ENCODE measurements at regions not wholly inside any gene's neighbourhood (a gene's known extent, or its start where the extent isn't known, plus 50 kb on each side); places are given as distances from the start of the nearest gene placed in this dataset.

- no peaks in the 10 kb centered on the region for H3K36me3 ChIP-seq (ENCODE audit: insufficient read depth, low read length)
- no peaks in the 10 kb centered on the region for H3K9me3 ChIP-seq (ENCODE audit: low read length)
- H3K27ac ChIP-seq (ENCODE audit: low read depth, low read length): no peak overlapping the region
- H3K27me3 ChIP-seq (ENCODE audit: control insufficient read depth in 1 of 2, insufficient read depth in 2 of 2, low read length in 2 of 2): no peaks in the 10 kb centered on the region
- no peak overlapping the region for H3K4me3 ChIP-seq (ENCODE audit: low read depth in 1 of 2, low read length in 2 of 2)
- no peak overlapping the region for H3K9ac ChIP-seq (ENCODE audit: low read length)
- H3K4me1 ChIP-seq (ENCODE audit: insufficient read depth, low read length): no peaks in the 10 kb centered on the region
Observed at GRCh38 chr5:2143088-2143487, 260.4 kb upstream of the IRX4 start.

DNA sequence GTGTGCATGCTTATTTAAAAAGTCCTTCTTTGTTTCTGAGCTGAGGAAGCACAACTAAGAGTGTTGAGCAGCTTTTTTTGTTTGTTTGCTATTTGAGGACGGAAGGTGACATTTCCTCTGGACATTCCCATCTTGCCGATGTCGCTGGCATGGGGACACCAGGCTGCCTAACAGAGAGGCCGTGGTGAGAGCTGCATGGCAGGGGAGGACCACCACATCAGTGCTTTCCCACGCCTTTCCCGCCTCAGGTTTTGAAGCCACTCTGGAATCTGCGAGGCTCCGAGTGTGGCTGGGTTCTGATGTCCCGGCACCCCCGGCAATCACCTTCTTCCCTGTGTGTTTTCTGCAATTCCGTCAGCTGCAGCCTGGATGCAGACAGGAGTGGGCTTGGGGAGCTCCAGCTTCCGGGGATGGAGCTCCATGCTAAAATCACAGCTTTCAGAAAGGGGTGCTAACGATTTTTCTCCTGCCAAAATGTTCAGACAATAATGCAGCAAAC is 259.8 kb upstream of the IRX4 start:
- Histone ChIP-seq H3K4me1 (ENCODE audit: insufficient read depth, low read length) (no peaks in the 10 kb centered on the region), H3K36me3 (ENCODE audit: insufficient read depth, low read length) (no peaks in the 10 kb centered on the region), H3K27ac (ENCODE audit: low read depth, low read length) (no peak overlapping the region), H3K9ac (ENCODE audit: low read length) (no peak overlapping the region), H3K9me3 (ENCODE audit: low read length) (no peaks in the 10 kb centered on the region), H3K27me3 (ENCODE audit: control insufficient read depth in 1 of 2, insufficient read depth in 2 of 2, low read length in 2 of 2) (no peaks in the 10 kb centered on the region), H3K4me3 (ENCODE audit: low read depth in 1 of 2, low read length in 2 of 2) (no peak overlapping the region)

- no peak overlapping the region for H3K27ac ChIP-seq (ENCODE audit: low read depth, low read length)
- H3K4me1 ChIP-seq (ENCODE audit: insufficient read depth, low read length): no peaks in the 10 kb centered on the region
- H3K4me3 ChIP-seq (ENCODE audit: low read depth in 1 of 2, low read length in 2 of 2): no peak overlapping the region
- no peak overlapping the region for H3K9ac ChIP-seq (ENCODE audit: low read length)
- no peaks in the 10 kb centered on the region for H3K9me3 ChIP-seq (ENCODE audit: low read length)
- no peaks in the 10 kb centered on the region for H3K36me3 ChIP-seq (ENCODE audit: insufficient read depth, low read length)
- no peaks in the 10 kb centered on the region for H3K27me3 ChIP-seq (ENCODE audit: control insufficient read depth in 1 of 2, insufficient read depth in 2 of 2, low read length in 2 of 2)
Observed at GRCh38 chr5:2141254-2142000, 258.7 kb upstream of the IRX4 start.

DNA sequence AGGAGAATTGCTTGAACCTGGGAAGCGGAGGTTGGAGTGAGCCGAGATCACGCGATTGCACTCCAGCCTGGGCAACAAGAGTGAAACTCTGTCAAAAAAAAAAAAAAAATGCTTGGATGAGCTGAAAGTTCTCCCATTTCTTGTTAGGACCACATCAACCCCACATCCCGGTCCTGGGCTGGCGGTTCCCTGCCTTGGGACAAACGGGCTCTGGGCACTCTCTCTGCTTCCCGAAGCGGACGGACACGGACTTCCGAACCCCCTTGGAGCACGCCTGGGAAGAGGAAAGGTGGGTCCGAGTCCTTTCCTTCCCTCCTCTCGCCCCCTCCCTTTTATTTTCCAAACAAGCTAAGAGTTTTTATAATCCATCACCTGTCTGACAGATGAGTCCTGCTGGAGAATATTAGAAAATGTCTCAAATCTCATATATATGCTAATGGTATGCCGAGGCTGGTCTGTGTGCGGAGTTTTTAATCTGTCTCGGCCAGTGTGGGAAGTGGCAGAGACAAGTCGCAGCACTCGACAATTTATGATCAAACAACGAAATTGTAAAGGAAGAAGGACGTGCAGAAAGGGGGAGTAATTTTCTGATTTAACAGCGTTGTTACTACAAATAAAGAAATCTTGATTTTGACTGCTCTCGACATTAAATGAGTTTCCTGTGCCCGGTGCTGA is 257.9 kb upstream of the IRX4 start:
- Histone ChIP-seq H3K27ac (ENCODE audit: low read depth, low read length) (no peak overlapping the region), H3K27me3 (ENCODE audit: control insufficient read depth in 1 of 2, insufficient read depth in 2 of 2, low read length in 2 of 2) (no peaks in the 10 kb centered on the region), H3K9ac (ENCODE audit: low read length) (no peak overlapping the region)

GRCh38 chr5:2139478-2139877 is 256.8 kb upstream of the IRX4 start:
- no peak overlapping the region for H3K4me3 ChIP-seq (ENCODE audit: low read depth in 1 of 2, low read length in 2 of 2)
- H3K27me3 ChIP-seq (ENCODE audit: control insufficient read depth in 1 of 2, insufficient read depth in 2 of 2, low read length in 2 of 2): no peaks in the 10 kb centered on the region
- no peaks in the 10 kb centered on the region for H3K9me3 ChIP-seq (ENCODE audit: low read length)
- H3K4me1 ChIP-seq (ENCODE audit: insufficient read depth, low read length): no peaks in the 10 kb centered on the region
- H3K27ac ChIP-seq (ENCODE audit: low read depth, low read length): no peak overlapping the region
- no peaks in the 10 kb centered on the region for H3K36me3 ChIP-seq (ENCODE audit: insufficient read depth, low read length)
- no peak overlapping the region for H3K9ac ChIP-seq (ENCODE audit: low read length)

More for the DNA sequence above, 257.9 kb upstream of the IRX4 start:
- H3K4me1 ChIP-seq (ENCODE audit: insufficient read depth, low read length): no peaks in the 10 kb centered on the region
- H3K4me3 ChIP-seq (ENCODE audit: low read depth in 1 of 2, low read length in 2 of 2): no peak overlapping the region
- no peaks in the 10 kb centered on the region for H3K9me3 ChIP-seq (ENCODE audit: low read length)
- H3K36me3 ChIP-seq (ENCODE audit: insufficient read depth, low read length): no peaks in the 10 kb centered on the region

- Histone ChIP-seq H3K4me1 (ENCODE audit: insufficient read depth, low read length) (no peaks in the 10 kb centered on the region), H3K4me3 (ENCODE audit: low read depth in 1 of 2, low read length in 2 of 2) (no peak overlapping the region), H3K36me3 (ENCODE audit: insufficient read depth, low read length) (no peaks in the 10 kb centered on the region), H3K27me3 (ENCODE audit: control insufficient read depth in 1 of 2, insufficient read depth in 2 of 2, low read length in 2 of 2) (no peaks in the 10 kb centered on the region), H3K9ac (ENCODE audit: low read length) (no peak overlapping the region), H3K9me3 (ENCODE audit: low read length) (no peaks in the 10 kb centered on the region), H3K27ac (ENCODE audit: low read depth, low read length) (no peak overlapping the region)
Observed at GRCh38 chr5:2138896-2139295, 256.2 kb upstream of the IRX4 start.

GRCh38 chr5:2137444-2138050 is 254.8 kb upstream of the IRX4 start:
- Histone ChIP-seq H3K9ac (ENCODE audit: low read length) (no peak overlapping the region), H3K4me3 (ENCODE audit: low read depth in 1 of 2, low read length in 2 of 2) (no peak overlapping the region), H3K9me3 (ENCODE audit: low read length) (no peaks in the 10 kb centered on the region), H3K36me3 (ENCODE audit: insufficient read depth, low read length) (no peaks in the 10 kb centered on the region), H3K27ac (ENCODE audit: low read depth, low read length) (no peak overlapping the region), H3K27me3 (ENCODE audit: control insufficient read depth in 1 of 2, insufficient read depth in 2 of 2, low read length in 2 of 2) (no peaks in the 10 kb centered on the region), H3K4me1 (ENCODE audit: insufficient read depth, low read length) (no peaks in the 10 kb centered on the region)

GRCh38 chr5:2136728-2137333 is 254.1 kb upstream of the IRX4 start:
- Histone ChIP-seq H3K4me3 (ENCODE audit: low read depth in 1 of 2, low read length in 2 of 2) (no peak overlapping the region), H3K36me3 (ENCODE audit: insufficient read depth, low read length) (no peaks in the 10 kb centered on the region), H3K9ac (ENCODE audit: low read length) (no peak overlapping the region), H3K4me1 (ENCODE audit: insufficient read depth, low read length) (no peaks in the 10 kb centered on the region), H3K27me3 (ENCODE audit: control insufficient read depth in 1 of 2, insufficient read depth in 2 of 2, low read length in 2 of 2) (no peaks in the 10 kb centered on the region), H3K27ac (ENCODE audit: low read depth, low read length) (no peak overlapping the region), H3K9me3 (ENCODE audit: low read length) (no peaks in the 10 kb centered on the region)

DNA sequence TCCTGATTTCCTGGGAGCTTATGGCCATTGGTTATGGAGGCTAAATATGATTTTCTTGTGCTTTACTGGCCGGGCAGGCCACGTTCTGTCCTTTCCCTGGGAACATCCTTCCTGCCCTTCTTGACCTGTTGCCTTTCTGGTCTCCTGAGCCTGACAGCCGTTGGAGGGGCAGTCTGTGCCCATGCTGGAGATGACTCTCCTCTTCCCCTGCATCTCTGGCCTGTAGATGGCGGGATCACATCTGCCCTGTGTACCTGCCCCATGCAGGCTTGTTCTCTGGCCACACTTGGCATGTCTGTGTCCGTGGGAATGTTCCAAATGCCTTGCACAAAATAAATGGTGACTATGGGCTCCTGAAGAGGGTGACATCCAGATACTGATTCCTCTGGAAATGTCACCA is 253.1 kb upstream of the IRX4 start:
- Histone ChIP-seq H3K4me1 (ENCODE audit: insufficient read depth, low read length) (no peaks in the 10 kb centered on the region), H3K27me3 (ENCODE audit: control insufficient read depth in 1 of 2, insufficient read depth in 2 of 2, low read length in 2 of 2) (no peaks in the 10 kb centered on the region), H3K9ac (ENCODE audit: low read length) (no peak overlapping the region), H3K4me3 (ENCODE audit: low read depth in 1 of 2, low read length in 2 of 2) (no peak overlapping the region), H3K36me3 (ENCODE audit: insufficient read depth, low read length) (no peaks in the 10 kb centered on the region), H3K27ac (ENCODE audit: low read depth, low read length) (no peak overlapping the region), H3K9me3 (ENCODE audit: low read length) (no peaks in the 10 kb centered on the region)

GRCh38 chr5:2135354-2135753 is 252.6 kb upstream of the IRX4 start:
- Histone ChIP-seq H3K27ac (ENCODE audit: low read depth, low read length) (no peak overlapping the region), H3K9ac (ENCODE audit: low read length) (no peak overlapping the region), H3K9me3 (ENCODE audit: low read length) (no peaks in the 10 kb centered on the region), H3K4me1 (ENCODE audit: insufficient read depth, low read length) (no peaks in the 10 kb centered on the region), H3K36me3 (ENCODE audit: insufficient read depth, low read length) (no peaks in the 10 kb centered on the region), H3K4me3 (ENCODE audit: low read depth in 1 of 2, low read length in 2 of 2) (no peak overlapping the region), H3K27me3 (ENCODE audit: control insufficient read depth in 1 of 2, insufficient read depth in 2 of 2, low read length in 2 of 2) (no peaks in the 10 kb centered on the region)

GRCh38 chr5:2134543-2135292 is 252.0 kb upstream of the IRX4 start:
- no peak overlapping the region for H3K9ac ChIP-seq (ENCODE audit: low read length)
- no peaks in the 10 kb centered on the region for H3K4me1 ChIP-seq (ENCODE audit: insufficient read depth, low read length)
- no peaks in the 10 kb centered on the region for H3K27me3 ChIP-seq (ENCODE audit: control insufficient read depth in 1 of 2, insufficient read depth in 2 of 2, low read length in 2 of 2)
- H3K27ac ChIP-seq (ENCODE audit: low read depth, low read length): no peak overlapping the region
- no peaks in the 10 kb centered on the region for H3K36me3 ChIP-seq (ENCODE audit: insufficient read depth, low read length)
- H3K9me3 ChIP-seq (ENCODE audit: low read length): no peaks in the 10 kb centered on the region
- H3K4me3 ChIP-seq (ENCODE audit: low read depth in 1 of 2, low read length in 2 of 2): no peak overlapping the region
